ENCODE measurements at regions not wholly inside any gene's neighbourhood (a gene's known extent, or its start where the extent isn't known, plus 50 kb on each side); places are given as distances from the start of the nearest gene placed in this dataset.

DNA sequence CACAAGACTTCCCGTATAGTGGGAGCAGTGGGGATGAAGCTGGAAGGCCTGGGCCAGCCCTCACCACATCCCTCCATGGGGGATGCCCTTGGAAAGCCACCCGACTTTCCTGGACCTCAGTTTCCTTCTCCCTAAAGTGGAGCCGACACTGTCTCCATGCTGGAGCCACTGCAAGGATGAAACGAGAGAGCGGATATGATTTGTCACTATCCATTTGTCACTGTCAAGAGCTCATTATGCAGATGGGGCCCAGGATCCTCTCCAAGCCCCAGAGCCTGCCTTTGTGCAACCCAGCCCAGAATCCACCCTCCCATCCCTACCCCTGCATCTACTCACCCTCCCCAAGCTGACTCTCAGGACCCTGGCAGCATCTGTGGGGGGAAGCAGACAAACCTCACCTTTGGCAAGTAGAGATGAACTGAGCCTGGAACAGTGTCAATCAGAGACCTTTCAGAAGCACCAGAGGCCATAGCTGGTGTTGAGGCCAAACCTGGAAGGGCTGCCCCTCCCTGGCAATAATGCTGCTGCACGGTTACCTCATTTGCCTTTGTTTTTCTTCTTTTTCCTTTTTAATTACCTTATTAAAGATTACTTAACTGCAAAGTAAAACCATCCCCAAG, 287.7 kb upstream of the RTL1 start:
- peaks cover 50% of the 10 kb centered on the region for H3K27me3 ChIP-seq (ENCODE audit: insufficient read depth, low read depth)
- H3K27ac ChIP-seq: no peak overlapping the region
- no peaks in the 10 kb centered on the region for H3K4me1 ChIP-seq (ENCODE audit: low read depth, poor library complexity, severe bottlenecking)
- no peak overlapping the region for H3K9ac ChIP-seq
- H3K36me3 ChIP-seq (ENCODE audit: insufficient read depth): no peaks in the 10 kb centered on the region
- H3K4me2 ChIP-seq: no peak overlapping the region
- H3K4me3 ChIP-seq (IDR thresholded peaks at IDR 0.05; ENCODE audit: insufficient read depth, low read depth, low read length): no peak overlapping the region
- no peaks in the 10 kb centered on the region for H4K20me1 ChIP-seq (ENCODE audit: insufficient read depth)
- H3K79me2 ChIP-seq (ENCODE audit: insufficient read depth, low read depth): no peaks in the 10 kb centered on the region
- TF ChIP-seq, protein P1, sequence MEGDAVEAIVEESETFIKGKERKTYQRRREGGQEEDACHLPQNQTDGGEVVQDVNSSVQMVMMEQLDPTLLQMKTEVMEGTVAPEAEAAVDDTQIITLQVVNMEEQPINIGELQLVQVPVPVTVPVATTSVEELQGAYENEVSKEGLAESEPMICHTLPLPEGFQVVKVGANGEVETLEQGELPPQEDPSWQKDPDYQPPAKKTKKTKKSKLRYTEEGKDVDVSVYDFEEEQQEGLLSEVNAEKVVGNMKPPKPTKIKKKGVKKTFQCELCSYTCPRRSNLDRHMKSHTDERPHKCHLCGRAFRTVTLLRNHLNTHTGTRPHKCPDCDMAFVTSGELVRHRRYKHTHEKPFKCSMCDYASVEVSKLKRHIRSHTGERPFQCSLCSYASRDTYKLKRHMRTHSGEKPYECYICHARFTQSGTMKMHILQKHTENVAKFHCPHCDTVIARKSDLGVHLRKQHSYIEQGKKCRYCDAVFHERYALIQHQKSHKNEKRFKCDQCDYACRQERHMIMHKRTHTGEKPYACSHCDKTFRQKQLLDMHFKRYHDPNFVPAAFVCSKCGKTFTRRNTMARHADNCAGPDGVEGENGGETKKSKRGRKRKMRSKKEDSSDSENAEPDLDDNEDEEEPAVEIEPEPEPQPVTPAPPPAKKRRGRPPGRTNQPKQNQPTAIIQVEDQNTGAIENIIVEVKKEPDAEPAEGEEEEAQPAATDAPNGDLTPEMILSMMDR (conservative IDR thresholded peaks at IDR 0.05; ENCODE audit: low read depth, low read length): no peak
- H2AFZ ChIP-seq (ENCODE audit: low read depth): no peak overlapping the region

DNA sequence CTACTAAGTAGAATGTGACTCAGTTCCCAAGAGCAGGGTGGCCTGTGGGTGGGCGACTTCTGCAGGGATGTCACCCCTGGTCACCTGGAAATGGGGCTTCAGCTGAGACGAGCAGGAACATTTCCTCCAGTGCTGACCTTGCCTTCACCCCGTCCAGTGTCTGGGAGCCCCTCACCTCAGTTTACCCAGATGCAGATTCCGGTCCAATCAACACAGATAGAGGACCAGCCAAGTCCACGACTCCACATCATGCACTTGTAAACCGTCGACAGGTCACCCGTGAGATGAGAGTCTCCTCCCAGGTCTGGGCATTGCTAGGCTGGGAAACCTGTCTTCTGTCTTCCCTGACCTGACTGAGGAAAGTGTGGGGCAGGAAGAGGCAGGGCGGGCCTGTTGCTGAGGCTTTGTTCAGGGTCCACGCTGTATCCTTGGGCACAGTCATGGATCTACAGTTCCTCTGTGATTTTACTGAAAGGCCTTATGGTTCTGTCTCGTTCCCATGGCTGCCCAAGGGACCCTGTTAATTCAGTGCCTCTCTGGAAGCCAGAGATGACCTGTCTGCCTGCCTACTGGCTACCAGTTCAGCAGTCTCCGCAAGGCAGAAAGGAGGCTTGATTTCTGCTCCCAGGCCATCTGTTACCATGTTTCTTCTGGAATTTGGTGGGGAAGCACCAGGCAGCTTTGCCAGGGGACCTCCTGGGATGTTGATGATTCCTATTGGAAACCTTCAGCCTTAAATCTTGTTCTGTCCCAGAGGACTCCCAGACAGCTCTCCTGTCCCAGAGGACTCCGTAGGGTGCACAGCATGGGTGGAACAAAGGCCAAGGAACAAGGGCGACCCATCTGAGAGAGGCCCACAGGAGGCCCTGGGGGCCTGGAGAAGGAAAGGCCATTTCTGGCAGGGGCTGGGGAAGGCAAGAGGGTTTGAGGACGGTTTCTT, 288.5 kb upstream of the RTL1 start:
- H4K20me1 ChIP-seq (ENCODE audit: insufficient read depth): no peaks in the 10 kb centered on the region
- H3K27ac ChIP-seq: no peak overlapping the region
- no peak overlapping the region for H3K9ac ChIP-seq
- H3K36me3 ChIP-seq (ENCODE audit: insufficient read depth): no peaks in the 10 kb centered on the region
- TF ChIP-seq, protein P1 (conservative IDR thresholded peaks at IDR 0.05; ENCODE audit: low read depth, low read length): no peak
- H2AFZ ChIP-seq (ENCODE audit: low read depth): no peak overlapping the region
- H3K4me3 ChIP-seq (IDR thresholded peaks at IDR 0.05; ENCODE audit: insufficient read depth, low read depth, low read length): no peak overlapping the region
- peaks cover 49% of the 10 kb centered on the region for H3K27me3 ChIP-seq (ENCODE audit: insufficient read depth, low read depth)
- no peak overlapping the region for H3K4me2 ChIP-seq
- H3K4me1 ChIP-seq (ENCODE audit: low read depth, poor library complexity, severe bottlenecking): no peaks in the 10 kb centered on the region
- H3K79me2 ChIP-seq (ENCODE audit: insufficient read depth, low read depth): no peaks in the 10 kb centered on the region

DNA sequence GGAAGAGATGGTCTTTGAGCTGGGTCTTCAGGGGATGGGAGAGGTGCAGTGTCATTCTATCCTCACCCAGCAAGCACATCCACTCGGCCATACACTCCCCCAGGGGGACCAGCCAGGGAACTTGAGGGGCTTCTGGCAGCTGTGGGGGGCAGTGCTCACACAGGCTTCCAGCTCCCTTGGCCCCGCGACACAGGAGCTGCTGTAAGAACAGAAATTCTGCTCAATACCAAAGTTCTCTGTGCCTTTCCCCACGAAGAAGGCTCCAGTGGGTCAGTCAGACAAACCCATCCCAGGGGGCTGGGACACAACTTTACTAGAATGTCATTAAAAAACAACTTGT, 289.1 kb upstream of the RTL1 start:
- Histone ChIP-seq H3K79me2 (ENCODE audit: insufficient read depth, low read depth) (no peaks in the 10 kb centered on the region), H4K20me1 (ENCODE audit: insufficient read depth) (no peaks in the 10 kb centered on the region), H3K4me2 (no peak overlapping the region), H3K27ac (no peak overlapping the region), H3K4me3 (IDR thresholded peaks at IDR 0.05; ENCODE audit: insufficient read depth, low read depth, low read length) (no peak overlapping the region), H3K36me3 (ENCODE audit: insufficient read depth) (no peaks in the 10 kb centered on the region), H2AFZ (ENCODE audit: low read depth) (no peak overlapping the region), H3K27me3 (ENCODE audit: insufficient read depth, low read depth) (peaks cover 49% of the 10 kb centered on the region), H3K9ac (no peak overlapping the region), H3K4me1 (ENCODE audit: low read depth, poor library complexity, severe bottlenecking) (no peaks in the 10 kb centered on the region)
- TF ChIP-seq, protein P1 (conservative IDR thresholded peaks at IDR 0.05; ENCODE audit: low read depth, low read length): no peak

DNA sequence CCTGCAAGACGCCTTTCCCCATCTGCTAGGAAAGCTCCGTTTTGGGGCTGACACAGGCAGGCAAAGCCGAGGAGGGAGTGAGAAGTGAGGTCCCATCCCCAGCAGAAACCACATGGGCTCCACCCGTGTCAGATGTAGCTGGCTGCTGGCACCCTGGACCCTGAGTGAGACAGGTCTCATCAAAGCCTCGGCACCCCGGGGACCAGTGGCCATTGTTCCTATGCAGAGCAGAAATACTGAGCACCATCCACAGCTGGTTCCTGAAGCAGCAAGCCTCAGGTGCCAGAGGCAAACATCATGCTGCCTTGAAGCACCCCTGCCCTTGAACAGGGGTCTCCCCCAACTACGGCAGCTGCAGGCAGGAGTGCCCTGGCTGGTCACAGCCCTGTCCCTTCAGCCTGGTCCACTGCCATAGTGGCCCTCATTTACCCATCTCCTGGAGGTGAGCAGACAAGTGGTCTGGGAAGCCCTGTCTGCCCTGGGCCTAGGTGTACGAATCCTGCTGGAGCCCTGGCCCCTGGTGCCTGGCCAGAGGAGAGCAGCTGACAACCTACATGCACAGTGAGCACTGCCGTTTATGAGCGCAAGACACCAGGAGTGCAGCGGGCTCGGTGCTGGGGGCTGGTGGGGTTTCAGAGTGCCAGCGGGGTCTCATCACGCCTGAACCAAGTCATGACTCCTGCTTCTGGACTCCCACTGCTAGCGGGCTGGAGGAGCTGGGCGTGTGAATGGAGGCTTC, 289.8 kb upstream of the RTL1 start:
- Histone ChIP-seq H3K27ac (no peak overlapping the region), H3K79me2 (ENCODE audit: insufficient read depth, low read depth) (no peaks in the 10 kb centered on the region), H3K4me1 (ENCODE audit: low read depth, poor library complexity, severe bottlenecking) (no peaks in the 10 kb centered on the region), H3K4me3 (IDR thresholded peaks at IDR 0.05; ENCODE audit: insufficient read depth, low read depth, low read length) (no peak overlapping the region), H3K9ac (no peak overlapping the region), H2AFZ (ENCODE audit: low read depth) (no peak overlapping the region), H3K36me3 (ENCODE audit: insufficient read depth) (no peaks in the 10 kb centered on the region), H3K27me3 (ENCODE audit: insufficient read depth, low read depth) (peaks cover 49% of the 10 kb centered on the region), H4K20me1 (ENCODE audit: insufficient read depth) (no peaks in the 10 kb centered on the region), H3K4me2 (no peak overlapping the region)
- TF ChIP-seq, protein P1 (conservative IDR thresholded peaks at IDR 0.05; ENCODE audit: low read depth, low read length): no peak
